H1 (cell line): ENCODE measurements at regions not wholly inside any gene's neighbourhood (a gene's known extent, or its start where the extent isn't known, plus 50 kb on each side); places are given as distances from the start of the nearest gene placed in this dataset.

Experiments used
- CTCF ChIA-PET: fragments of 300-600 bp; sonication (Branson Sonifier 250); formaldehyde crosslinking; loops from one replicate; lab custom pipeline; 2021; ENCODE audit not compliant: partially characterized antibody; lab: Charles Lee
- POLR2A ChIA-PET: fragments of 300-600 bp; sonication (Branson Sonifier 250); formaldehyde crosslinking; loops from one replicate; lab custom pipeline; 2021; ENCODE audit warnings: inconsistent platforms; ENCODE audit not compliant: partially characterized antibody; lab: Charles Lee
- DNase-seq, 2 experiments: peaks; one replicate each; pipeline versions ENCODE4 v3.0.0 to v3.0.0-alpha.2; 2010 to 2022; ENCODE audit warnings: low spot score in 2 of 2, low read depth in 1 of 2, mixed read lengths in 1 of 2
- FAIRE-seq: peaks from 2 replicates; lab custom pipeline; 2011; peaks lifted over from hg19 to GRCh38; lab: Jason Lieb, UNC
- H2AFZ ChIP-seq: 2 replicates; pipeline ENCODE4 v1.8.1; 2012; ENCODE audit warnings: low read length, inconsistent platforms
- H2AK5ac ChIP-seq: 2 replicates; pipeline ENCODE4 v1.6.1; 2013; ENCODE audit warnings: low read depth, low read length
- H2BK120ac ChIP-seq: replicated peaks from 2 replicates; pipeline ENCODE3; 2013; ENCODE audit warnings: low read depth, low read length, inconsistent platforms
- H2BK12ac ChIP-seq: 2 replicates; pipeline ENCODE4 v1.6.1; 2013; ENCODE audit warnings: low read depth, low read length
- H2BK15ac ChIP-seq: 2 replicates; pipeline ENCODE4 v1.6.1; 2013; ENCODE audit warnings: low read length
- H2BK20ac ChIP-seq: 2 replicates; pipeline ENCODE4 v1.6.1; 2013; ENCODE audit warnings: low read length
- H2BK5ac ChIP-seq: 2 replicates; pipeline ENCODE4 v1.6.1; 2013; ENCODE audit warnings: low read depth, low read length
- H3K14ac ChIP-seq: 2 replicates; pipeline ENCODE4 v1.6.1; 2013; ENCODE audit warnings: inconsistent platforms; ENCODE audit not compliant: insufficient read length
- H3K18ac ChIP-seq: 2 replicates; pipeline ENCODE4 v1.6.1; 2013; ENCODE audit warnings: low read length; ENCODE audit errors: extremely low read depth
- H3K23ac ChIP-seq: 2 replicates; pipeline ENCODE4 v1.6.1; 2013; ENCODE audit warnings: inconsistent platforms; ENCODE audit not compliant: insufficient read length
- H3K23me2 ChIP-seq: 2 replicates; pipeline ENCODE4 v1.6.1; 2013; ENCODE audit warnings: low read depth, low read length
- H3K27ac ChIP-seq: 2 replicates; pipeline ENCODE4 v1.6.1; 2011; ENCODE audit warnings: low read depth, low read length, inconsistent platforms
- H3K27me3 ChIP-seq, 4 experiments: replicated peaks in 1 of 4; 1 replicate in 1 of 4; 2 replicates in 3 of 4; pipeline versions ENCODE4 v1.6.1 to v1.8.1; 2011 to 2013; ENCODE audit warnings: low read length in 3 of 4, mild to moderate bottlenecking in 3 of 4, inconsistent platforms in 2 of 4, mixed read lengths in 2 of 4, moderate library complexity in 1 of 4; ENCODE audit not compliant: control insufficient read depth in 3 of 4, insufficient read depth in 3 of 4; ENCODE audit errors: extremely low read depth in 1 of 4
- H3K36me3 ChIP-seq, 4 experiments: 2 replicates each; pipeline versions ENCODE4 v1.6.1 to v1.8.1; 2011 to 2013; ENCODE audit warnings: mild to moderate bottlenecking in 4 of 4, low read length in 3 of 4, moderate library complexity in 2 of 4, control low read depth in 1 of 4, inconsistent platforms in 1 of 4; ENCODE audit not compliant: insufficient read depth in 4 of 4, control insufficient read depth in 2 of 4
- H3K4ac ChIP-seq: replicated peaks from 2 replicates; pipeline ENCODE3; 2013; ENCODE audit warnings: low read length, low read depth, mixed read lengths, inconsistent platforms; ENCODE audit not compliant: insufficient read length
- H3K4me1 ChIP-seq, 4 experiments: replicated peaks in 1 of 4; 1 replicate in 1 of 4; 2 replicates in 3 of 4; pipeline versions ENCODE4 v1.6.1 to v1.8.1; 2011 to 2013; ENCODE audit warnings: low read length in 3 of 4, inconsistent platforms in 2 of 4, mixed read lengths in 1 of 4; ENCODE audit not compliant: insufficient read depth in 4 of 4, control insufficient read depth in 3 of 4
- H3K4me2 ChIP-seq, 2 experiments: 2 replicates each; pipeline versions ENCODE4 v1.6.1 to v1.8.1; 2011 to 2013; ENCODE audit warnings: low read depth in 2 of 2, low read length in 2 of 2, control low read depth in 1 of 2, inconsistent platforms in 1 of 2, mild to moderate bottlenecking in 1 of 2; ENCODE audit not compliant: insufficient read depth in 1 of 2
- H3K4me3 ChIP-seq, 4 experiments: fragments of 200-600, 300-600 bp in 1 of 4; sonication (generic), shearing (Covaris generic), sonication (Bioruptor Twin) in 1 of 4; 2 replicates each; pipeline versions ENCODE4 v1.5.1 to v1.8.1; 2011 to 2016; ENCODE audit warnings: low read length in 4 of 4, low read depth in 3 of 4, control low read depth in 2 of 4, inconsistent platforms in 2 of 4, mild to moderate bottlenecking in 2 of 4, mixed read lengths in 1 of 4, moderate library complexity in 1 of 4; ENCODE audit not compliant: insufficient read depth in 2 of 4; ENCODE audit errors: extremely low read depth in 1 of 4
- H3K56ac ChIP-seq: replicated peaks from 2 replicates; pipeline ENCODE3; 2013; ENCODE audit warnings: low read depth, mild to moderate bottlenecking, mixed read lengths, low read length, inconsistent platforms; ENCODE audit not compliant: insufficient read length
- H3K79me1 ChIP-seq: 2 replicates; pipeline ENCODE4 v1.6.1; 2013; ENCODE audit warnings: low read depth, low read length, control low read depth
- H3K79me2 ChIP-seq, 2 experiments: 2 replicates each; pipeline versions ENCODE4 v1.6.1 to v1.8.1; 2012 to 2013; ENCODE audit warnings: low read length in 2 of 2, mild to moderate bottlenecking in 2 of 2, inconsistent platforms in 1 of 2; ENCODE audit not compliant: insufficient read depth in 2 of 2, control insufficient read depth in 1 of 2
- H3K9ac ChIP-seq, 4 experiments: replicated peaks in 1 of 4; 1 replicate in 1 of 4; 2 replicates in 3 of 4; pipeline versions ENCODE4 v1.6.1 to v1.8.1; 2011 to 2013; ENCODE audit warnings: low read depth in 3 of 4, low read length in 3 of 4, control low read depth in 2 of 4, mild to moderate bottlenecking in 2 of 4, moderate library complexity in 2 of 4, inconsistent platforms in 1 of 4; ENCODE audit errors: extremely low read depth in 1 of 4
- H3K9me3 ChIP-seq, 2 experiments: 2 replicates each; pipeline versions ENCODE4 v1.6.1 to v1.8.1; 2012 to 2013; ENCODE audit warnings: mild to moderate bottlenecking in 2 of 2, moderate library complexity in 2 of 2, control low read depth in 1 of 2, inconsistent platforms in 1 of 2, low read depth in 1 of 2, low read length in 1 of 2, mixed read lengths in 1 of 2; ENCODE audit not compliant: insufficient read depth in 2 of 2
- H4K20me1 ChIP-seq, 2 experiments: replicated peaks in 1 of 2; 2 replicates each; pipeline versions ENCODE3 to v1.8.1; 2011 to 2013; ENCODE audit warnings: inconsistent platforms in 2 of 2, low read length in 2 of 2, mild to moderate bottlenecking in 1 of 2; ENCODE audit not compliant: insufficient read depth in 2 of 2, control insufficient read depth in 1 of 2
- H4K5ac ChIP-seq: 2 replicates; pipeline ENCODE4 v1.6.1; 2013; ENCODE audit warnings: low read length, low read depth, mixed read lengths, inconsistent platforms; ENCODE audit not compliant: insufficient read length
- H4K8ac ChIP-seq: 2 replicates; pipeline ENCODE4 v1.8.0; 2013; ENCODE audit warnings: mild to moderate bottlenecking, moderate library complexity, low read length, inconsistent platforms; ENCODE audit not compliant: insufficient read depth; ENCODE audit errors: extremely low read depth
- H4K91ac ChIP-seq: replicated peaks from 2 replicates; pipeline ENCODE3; 2013; ENCODE audit warnings: low read length, mixed read lengths, inconsistent platforms; ENCODE audit not compliant: insufficient read length
- BACH1 ChIP-seq: IDR thresholded peaks from 2 replicates; pipeline ENCODE4 v1.6.1; 2012; ENCODE audit warnings: low read length, improper control_type of control experiment
- CHD1 ChIP-seq: IDR thresholded peaks from 2 replicates; pipeline ENCODE4 v1.6.1; 2012; ENCODE audit warnings: low read depth, low read length, improper control_type of control experiment
- CHD2 ChIP-seq: IDR thresholded peaks from 2 replicates; pipeline ENCODE4 v1.6.1; 2012; ENCODE audit warnings: low read length, improper control_type of control experiment
- CREB1 ChIP-seq: IDR thresholded peaks from 2 replicates; pipeline ENCODE4 v1.6.1; 2012; ENCODE audit warnings: inconsistent platforms
- EGR1 ChIP-seq: IDR thresholded peaks from 2 replicates; pipeline ENCODE4 v1.6.1; 2011; ENCODE audit warnings: low read depth, low read length, borderline replicate concordance
- EP300 ChIP-seq, 2 experiments: IDR thresholded peaks; 1 replicate in 1 of 2; 2 replicates in 1 of 2; pipeline ENCODE4 v1.6.1; 2011 to 2012; ENCODE audit warnings: low read depth in 2 of 2, low read length in 2 of 2, mild to moderate bottlenecking in 2 of 2, borderline replicate concordance in 1 of 2, inconsistent platforms in 1 of 2, moderate library complexity in 1 of 2
- POLR2AphosphoS5 ChIP-seq: IDR thresholded peaks from 2 replicates; pipeline ENCODE4 v1.6.1; 2011; ENCODE audit warnings: low read depth, low read length
- RBBP5 ChIP-seq: IDR thresholded peaks from 2 replicates; pipeline ENCODE4 v1.7.1; 2012; ENCODE audit warnings: low read depth, mild to moderate bottlenecking, inconsistent platforms, low read length, moderate library complexity, borderline replicate concordance
- SAP30 ChIP-seq: fragments of 300-600 bp; sonication (generic); IDR thresholded peaks from 2 replicates; pipeline ENCODE4 v1.7.1; 2012; ENCODE audit warnings: low read length, moderate library complexity, mild to moderate bottlenecking, inconsistent platforms; ENCODE audit not compliant: insufficient read depth, insufficient replicate concordance
- SIRT6 ChIP-seq: IDR thresholded peaks from one replicate; pipeline ENCODE4 v1.7.1; 2012; ENCODE audit warnings: low read length, inconsistent platforms
- SP2 ChIP-seq: IDR thresholded peaks from 2 replicates; pipeline ENCODE4 v1.6.1; 2012; ENCODE audit warnings: mild to moderate bottlenecking, low read length, inconsistent platforms
- TAF1 ChIP-seq: IDR thresholded peaks from 2 replicates; pipeline ENCODE4 v1.6.1; 2011; ENCODE audit warnings: mild to moderate bottlenecking, low read depth, low read length
- TAF7 ChIP-seq: optimal IDR thresholded peaks from 2 replicates; pipeline ENCODE3; 2011; ENCODE audit warnings: low read depth, mild to moderate bottlenecking, inconsistent platforms, low read length, moderate library complexity, borderline replicate concordance
- WGBS, 2 experiments: shearing (Covaris generic) in 1 of 2; methylation state at CpG; one replicate each; pipeline versions ENCODE4 v1.1.6 to v1.1.7; 2013 to 2015; ENCODE audit warnings: low lambda C conversion rate in 2 of 2, mixed read lengths in 2 of 2, inconsistent platforms in 1 of 2, low coverage in 1 of 2, missing lambda C conversion rate in 1 of 2; ENCODE audit not compliant: insufficient replicate concordance in 2 of 2, insufficient coverage in 1 of 2, insufficient read length in 1 of 2; ENCODE audit errors: extremely low coverage in 1 of 2, missing lambda C conversion rate in 1 of 2; 5-methylcytosine and 5-hydroxymethylcytosine counted together
- TF ChIP-seq, protein P1 (sequence below): IDR thresholded peaks from 2 replicates; pipeline ENCODE4 v1.6.1; 2012; ENCODE audit warnings: inconsistent platforms

DNA sequence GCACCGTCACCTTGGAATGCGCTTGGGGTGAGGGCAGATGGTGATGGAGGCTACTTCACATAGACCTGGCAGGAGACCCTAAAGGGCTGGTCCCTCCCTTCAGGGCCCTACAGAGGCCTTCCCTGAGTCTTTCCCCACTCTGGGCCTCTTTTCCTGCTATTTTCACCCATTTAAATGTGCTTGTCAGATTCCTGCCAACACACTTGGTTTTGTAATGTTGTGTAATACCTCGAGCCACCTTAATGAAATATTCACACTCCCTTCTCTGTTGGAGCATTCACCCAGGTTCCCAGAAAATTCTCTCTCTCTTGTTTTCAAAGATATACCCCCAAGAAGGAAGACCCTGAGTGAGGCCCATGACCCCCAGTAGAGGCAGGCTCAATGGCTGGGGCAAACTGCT lies 456.6 kb upstream of the DYNLRB2 start:
- H3K4ac ChIP-seq = no peak overlapping the region
- H3K79me2 ChIP-seq = no peaks in the 10 kb centered on the region
- no peak for FAIRE-seq
- no peak overlapping the region for H4K8ac ChIP-seq
- H3K23ac ChIP-seq = no peak overlapping the region
- H3K14ac ChIP-seq = no peak overlapping the region
- no peak overlapping the region for H3K18ac ChIP-seq
- no peak overlapping the region for H2AK5ac ChIP-seq
- H3K9me3 ChIP-seq = no peaks in the 10 kb centered on the region
- H2BK15ac ChIP-seq = no peak overlapping the region
- no peak overlapping the region for H2BK20ac ChIP-seq
- 87% methylated on average over 3 of the region's 3 CpGs; no CpG with 5 or more reads in 1 of the 2 experiments for WGBS, 2 experiments
- H4K20me1 ChIP-seq = no peaks in the 10 kb centered on the region
- no peak overlapping the region for H3K9ac ChIP-seq
- H3K27me3 ChIP-seq = no peaks in the 10 kb centered on the region
- H3K23me2 ChIP-seq = peaks cover 5% of the 10 kb centered on the region; the same call in 1 of the 2 replicates
- H3K79me1 ChIP-seq = no peaks in the 10 kb centered on the region
- no peak overlapping the region for H2BK12ac ChIP-seq
- no peak overlapping the region for H2BK5ac ChIP-seq
- H3K4me3 ChIP-seq = no peak overlapping the region
- no peak overlapping the region for H2AFZ ChIP-seq
- no peaks in the 10 kb centered on the region for H3K36me3 ChIP-seq
- H4K91ac ChIP-seq = no peak overlapping the region
- H2BK120ac ChIP-seq = no peak overlapping the region
- POLR2A ChIA-PET = no interaction called here
- no peaks in the 10 kb centered on the region; a peak in 1 of 7 replicates for H3K4me1 ChIP-seq
- H3K56ac ChIP-seq = no peak overlapping the region
- TF ChIP-seq, protein P1, sequence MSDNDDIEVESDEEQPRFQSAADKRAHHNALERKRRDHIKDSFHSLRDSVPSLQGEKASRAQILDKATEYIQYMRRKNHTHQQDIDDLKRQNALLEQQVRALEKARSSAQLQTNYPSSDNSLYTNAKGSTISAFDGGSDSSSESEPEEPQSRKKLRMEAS = no peak
- TF ChIP-seq EP300 (IDR thresholded peaks at IDR 0.05; ENCODE audit: borderline replicate concordance in 1 of 2, low read depth in 2 of 2, low read length in 2 of 2) (no peak), RBBP5 (no peak), EGR1 (no peak), POLR2AphosphoS5 (no peak), CREB1 (no peak), TAF7 (no peak), TAF1 (no peak), CHD2 (no peak), SIRT6 (no peak), SP2 (no peak), BACH1 (no peak), CHD1 (no peak), SAP30 (no peak)
- no peak for DNase-seq
- H3K4me2 ChIP-seq = no peak overlapping the region
- no peak overlapping the region for H4K5ac ChIP-seq
- H3K27ac ChIP-seq = no peak overlapping the region
- CTCF ChIA-PET = interaction anchor here (0.6 to 2.7 kb wide), 33 partner anchors 9 to 1036 kb away, joined by 3 to 11 read pairs (median 3); partner anchors contain the start of gene MAF
